AG09309 (cell line): ENCODE measurements at regions not wholly inside any gene's neighbourhood (a gene's known extent, or its start where the extent isn't known, plus 50 kb on each side); places are given as distances from the start of the nearest gene placed in this dataset.

Source experiments
- DNase-seq: peaks from one replicate; pipeline ENCODE4 v3.0.0-alpha.2; 2010; ENCODE audit warnings: low read depth
- H3K4me3 ChIP-seq: 2 replicates; pipeline ENCODE4 v1.5.1; 2011; ENCODE audit warnings: mild to moderate bottlenecking, low read depth, low read length, moderate library complexity; ENCODE audit not compliant: control insufficient read depth
- TF ChIP-seq, protein P1 (sequence below): IDR thresholded peaks from 2 replicates; pipeline ENCODE4 v1.5.1; 2011; ENCODE audit warnings: mild to moderate bottlenecking, low read depth, low read length, inconsistent platforms; ENCODE audit not compliant: insufficient read depth, control insufficient read depth; ENCODE audit errors: missing control alignments

DNA sequence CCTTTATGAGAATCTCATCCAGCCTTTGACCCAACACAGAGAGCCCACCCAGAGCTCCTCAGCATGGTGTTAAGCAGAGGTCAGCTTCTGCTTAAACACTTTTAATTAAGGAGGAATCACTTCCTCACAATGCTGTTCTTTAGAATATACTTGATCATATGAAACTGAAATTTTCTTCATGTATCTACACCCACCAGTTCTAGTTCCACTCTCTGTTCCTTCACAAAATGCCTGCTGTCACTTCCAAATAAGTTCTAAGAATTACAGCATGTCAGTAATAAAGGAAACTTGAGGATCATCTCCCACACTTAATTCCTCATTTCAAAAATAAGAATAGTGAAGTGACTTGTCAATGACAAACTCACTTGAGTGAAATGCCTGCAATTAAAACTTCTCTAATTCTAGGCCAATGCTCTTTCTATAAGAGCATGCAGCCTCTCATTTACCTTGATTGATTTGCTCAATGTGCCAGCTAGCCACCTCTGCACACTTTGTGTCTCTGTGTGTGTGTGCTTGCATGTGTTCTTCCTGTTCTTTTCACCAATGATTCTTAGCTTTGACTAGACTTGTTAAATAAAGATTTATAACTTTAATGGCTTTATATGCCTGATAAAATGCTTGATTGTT, 356.3 kb downstream of the PLPP3 start:
- DNase-seq: no peak
- H3K4me3 ChIP-seq: no peak overlapping the region
- TF ChIP-seq, protein P1, sequence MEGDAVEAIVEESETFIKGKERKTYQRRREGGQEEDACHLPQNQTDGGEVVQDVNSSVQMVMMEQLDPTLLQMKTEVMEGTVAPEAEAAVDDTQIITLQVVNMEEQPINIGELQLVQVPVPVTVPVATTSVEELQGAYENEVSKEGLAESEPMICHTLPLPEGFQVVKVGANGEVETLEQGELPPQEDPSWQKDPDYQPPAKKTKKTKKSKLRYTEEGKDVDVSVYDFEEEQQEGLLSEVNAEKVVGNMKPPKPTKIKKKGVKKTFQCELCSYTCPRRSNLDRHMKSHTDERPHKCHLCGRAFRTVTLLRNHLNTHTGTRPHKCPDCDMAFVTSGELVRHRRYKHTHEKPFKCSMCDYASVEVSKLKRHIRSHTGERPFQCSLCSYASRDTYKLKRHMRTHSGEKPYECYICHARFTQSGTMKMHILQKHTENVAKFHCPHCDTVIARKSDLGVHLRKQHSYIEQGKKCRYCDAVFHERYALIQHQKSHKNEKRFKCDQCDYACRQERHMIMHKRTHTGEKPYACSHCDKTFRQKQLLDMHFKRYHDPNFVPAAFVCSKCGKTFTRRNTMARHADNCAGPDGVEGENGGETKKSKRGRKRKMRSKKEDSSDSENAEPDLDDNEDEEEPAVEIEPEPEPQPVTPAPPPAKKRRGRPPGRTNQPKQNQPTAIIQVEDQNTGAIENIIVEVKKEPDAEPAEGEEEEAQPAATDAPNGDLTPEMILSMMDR: no peak

DNA sequence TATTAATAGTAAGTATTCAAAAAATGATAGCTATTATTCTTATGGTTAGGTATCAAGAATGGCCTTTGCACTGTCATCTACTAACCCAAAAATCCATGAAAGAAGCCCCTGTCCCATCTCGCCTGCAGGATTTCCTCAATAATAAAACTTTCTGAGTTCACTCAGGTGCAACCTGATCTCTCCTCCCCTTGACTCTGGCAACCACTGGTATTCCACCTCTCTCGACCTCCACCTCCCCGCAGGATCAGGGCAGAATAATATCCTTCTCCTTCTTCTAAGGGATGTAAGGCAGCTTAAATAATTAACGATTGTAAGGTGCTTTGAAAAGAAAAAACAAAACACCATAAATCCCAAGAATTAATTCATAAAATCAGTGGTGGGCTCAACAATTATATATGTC, 359.3 kb downstream of the PLPP3 start:
- no peak for DNase-seq
- no peak overlapping the region for H3K4me3 ChIP-seq
- TF ChIP-seq, protein P1: no peak

DNA sequence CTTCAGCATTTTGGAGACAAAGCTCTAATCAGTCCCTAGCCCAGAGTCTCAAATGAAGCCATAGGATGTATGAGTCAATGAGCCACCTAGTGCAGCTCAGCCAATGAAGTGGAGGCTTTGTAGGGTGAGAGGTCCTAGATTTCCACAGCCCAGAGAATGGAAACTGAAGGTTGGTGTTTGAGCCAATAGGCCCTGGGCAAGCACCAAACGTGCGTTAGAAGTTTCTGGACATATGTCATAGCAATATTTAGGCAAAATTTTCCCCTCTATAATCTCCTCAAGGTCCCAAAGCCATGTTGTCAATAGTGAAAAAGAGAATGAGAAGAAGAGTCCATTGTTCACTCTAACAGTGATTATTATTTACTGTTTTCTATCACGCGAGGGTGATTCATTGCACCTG, 361.3 kb downstream of the PLPP3 start:
- TF ChIP-seq, protein P1: no peak
- no peak overlapping the region for H3K4me3 ChIP-seq
- no peak for DNase-seq

DNA sequence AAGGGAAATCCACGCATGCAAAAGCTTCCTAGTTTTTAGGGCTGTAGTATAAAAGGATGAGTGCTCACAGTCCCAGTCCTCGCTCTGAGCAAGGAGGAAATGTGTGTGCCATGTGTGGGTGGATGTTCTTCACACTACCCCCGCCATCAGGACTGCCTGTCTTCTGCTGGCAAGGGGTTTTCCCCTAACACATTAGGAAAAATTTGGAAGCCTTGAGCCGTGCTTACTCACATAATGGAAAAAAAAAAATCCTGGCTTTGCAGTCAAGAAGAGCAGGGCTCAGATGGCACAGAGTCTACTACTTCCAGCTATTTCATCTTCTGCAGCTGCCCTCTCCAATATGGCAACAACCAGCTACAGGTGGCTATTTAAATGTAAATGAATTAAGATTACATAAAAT, 363.1 kb downstream of the PLPP3 start:
- peak; percentile 35 for DNase-seq
- TF ChIP-seq, protein P1: no peak
- no peak overlapping the region for H3K4me3 ChIP-seq

DNA sequence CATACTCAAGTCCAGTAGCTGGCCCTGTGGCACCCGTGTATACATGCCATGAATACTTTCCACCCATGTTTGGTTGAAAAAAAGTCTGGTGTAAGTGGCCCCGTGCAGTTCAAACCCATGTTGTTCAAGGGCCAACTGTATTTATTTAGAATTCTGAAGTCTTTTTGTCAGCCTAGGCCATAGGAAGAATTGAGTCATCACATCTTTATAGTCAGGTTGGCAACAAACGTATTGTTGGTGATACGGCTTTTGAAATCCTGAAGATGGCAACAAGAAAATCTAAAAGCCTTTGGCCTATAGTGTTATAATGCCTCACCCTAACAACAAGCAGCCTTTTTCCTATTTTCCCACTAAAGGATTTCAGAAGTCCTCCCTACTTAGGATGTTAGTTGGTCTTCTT, 363.6 kb downstream of the PLPP3 start:
- TF ChIP-seq, protein P1: no peak
- DNase-seq: no peak
- H3K4me3 ChIP-seq: no peak overlapping the region

DNA sequence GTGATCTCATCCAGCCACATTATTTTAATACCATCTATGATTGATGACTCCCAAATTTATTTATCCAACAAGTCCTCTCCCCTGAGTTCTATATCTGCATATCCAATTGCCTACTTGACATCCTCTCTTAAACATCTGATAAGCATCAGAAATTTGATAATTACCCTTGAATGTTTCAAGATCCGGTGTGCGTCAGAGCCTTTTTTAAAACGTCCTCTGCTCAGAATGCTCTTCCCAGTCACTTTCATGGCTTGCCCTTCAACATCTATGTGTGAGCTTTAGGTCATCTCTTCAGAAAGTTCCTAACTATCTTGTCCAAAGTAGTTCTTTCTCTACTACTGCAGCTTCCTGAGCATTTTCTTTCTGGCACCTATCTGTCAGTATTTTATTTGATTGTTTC, 364.3 kb downstream of the PLPP3 start:
- H3K4me3 ChIP-seq: no peak overlapping the region
- no peak for DNase-seq
- TF ChIP-seq, protein P1: no peak

DNA sequence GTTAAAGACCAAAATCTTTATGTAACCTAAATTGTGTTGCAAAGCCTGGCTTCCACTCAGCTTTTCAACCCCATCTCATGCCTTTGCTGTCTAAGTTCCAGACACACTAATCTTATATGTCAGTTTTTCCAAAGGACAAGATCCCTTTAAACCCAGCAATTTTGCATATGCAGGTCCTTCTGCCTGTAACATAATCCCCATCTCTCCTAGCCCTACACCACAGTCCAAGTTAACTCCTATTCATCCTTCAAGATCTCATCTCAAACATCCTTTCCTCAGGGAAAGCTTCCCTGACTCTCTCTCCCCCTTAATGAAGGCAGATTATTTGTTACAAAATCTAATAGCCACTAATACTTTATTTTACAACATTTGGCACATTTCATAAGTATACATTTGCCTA, 366.3 kb downstream of the PLPP3 start:
- DNase-seq: no peak
- TF ChIP-seq, protein P1: no peak
- no peak overlapping the region for H3K4me3 ChIP-seq
